Activated CD4-positive, alpha-beta T cell treated with anti-CD3 and anti-CD28 coated beads, Interleukin-2, amount 10 ng/mL, durations not matched to agents 24 days and 14 days (primary cell): ENCODE measurements at regions not wholly inside any gene's neighbourhood (a gene's known extent, or its start where the extent isn't known, plus 50 kb on each side); places are given as distances from the start of the nearest gene placed in this dataset.

Source experiments
- DNase-seq: peaks from one replicate; pipeline ENCODE4 v3.0.0; 2022
- H3K27ac Mint-ChIP-seq: one replicate; pipeline ENCODE4 v1.8.0; 2022; ENCODE audit warnings: mild to moderate bottlenecking, mixed read lengths
- H3K27me3 Mint-ChIP-seq: one replicate; pipeline ENCODE4 v1.8.0; 2022; ENCODE audit warnings: mixed read lengths
- H3K36me3 Mint-ChIP-seq: one replicate; pipeline ENCODE4 v1.8.0; 2022; ENCODE audit warnings: low read depth, mild to moderate bottlenecking, mixed read lengths
- H3K4me1 Mint-ChIP-seq: one replicate; pipeline ENCODE4 v1.8.0; 2021; ENCODE audit warnings: mixed read lengths
- H3K4me3 Mint-ChIP-seq: one replicate; pipeline ENCODE4 v1.8.0; 2022; ENCODE audit warnings: mild to moderate bottlenecking, moderate library complexity, mixed read lengths
- H3K9me3 Mint-ChIP-seq: one replicate; pipeline ENCODE4 v1.8.0; 2021; ENCODE audit warnings: mixed read lengths
- intact Hi-C: fragments of 100-400 bp; cut with micrococcal nuclease; formaldehyde crosslinking; loops from one replicate; pipeline ENCODE4 v1.15.1; 2023

GRCh38 chr20:58004900-58005299, 223.6 kb downstream of the ANKRD60 start:
- intact Hi-C loops, result no loop called here
- Mint-ChIP-seq H3K4me1 (no peaks in the 10 kb centered on the region), H3K4me3 (no peak overlapping the region), H3K36me3 (no peaks in the 10 kb centered on the region), H3K27ac (no peak overlapping the region), H3K27me3 (peaks cover 3% of the 10 kb centered on the region), H3K9me3 (no peaks in the 10 kb centered on the region)
- no peak for DNase-seq

GRCh38 chr20:58004146-58004545, 224.3 kb downstream of the ANKRD60 start:
- Mint-ChIP-seq H3K27me3 (peaks cover 3% of the 10 kb centered on the region), H3K4me1 (no peaks in the 10 kb centered on the region), H3K9me3 (no peaks in the 10 kb centered on the region), H3K27ac (no peak overlapping the region), H3K4me3 (no peak overlapping the region), H3K36me3 (no peaks in the 10 kb centered on the region)
- no peak for DNase-seq
- intact Hi-C loops, result no loop called here

- Mint-ChIP-seq H3K4me1 (no peaks in the 10 kb centered on the region), H3K9me3 (no peaks in the 10 kb centered on the region), H3K36me3 (no peaks in the 10 kb centered on the region), H3K27me3 (peaks cover 7% of the 10 kb centered on the region), H3K27ac (no peak overlapping the region), H3K4me3 (no peak overlapping the region)
- DNase-seq, result no peak
- intact Hi-C loops, result no loop called here
Observed at GRCh38 chr20:58003525-58003924, 224.9 kb downstream of the ANKRD60 start.

GRCh38 chr20:58002901-58003300, 225.6 kb downstream of the ANKRD60 start:
- no peaks in the 10 kb centered on the region for H3K9me3 Mint-ChIP-seq
- H3K36me3 Mint-ChIP-seq, result no peaks in the 10 kb centered on the region
- no peak for DNase-seq
- peaks cover 9% of the 10 kb centered on the region for H3K27me3 Mint-ChIP-seq
- intact Hi-C loops, result no loop called here
- H3K27ac Mint-ChIP-seq, result no peak overlapping the region
- no peaks in the 10 kb centered on the region for H3K4me1 Mint-ChIP-seq
- no peak overlapping the region for H3K4me3 Mint-ChIP-seq

DNA sequence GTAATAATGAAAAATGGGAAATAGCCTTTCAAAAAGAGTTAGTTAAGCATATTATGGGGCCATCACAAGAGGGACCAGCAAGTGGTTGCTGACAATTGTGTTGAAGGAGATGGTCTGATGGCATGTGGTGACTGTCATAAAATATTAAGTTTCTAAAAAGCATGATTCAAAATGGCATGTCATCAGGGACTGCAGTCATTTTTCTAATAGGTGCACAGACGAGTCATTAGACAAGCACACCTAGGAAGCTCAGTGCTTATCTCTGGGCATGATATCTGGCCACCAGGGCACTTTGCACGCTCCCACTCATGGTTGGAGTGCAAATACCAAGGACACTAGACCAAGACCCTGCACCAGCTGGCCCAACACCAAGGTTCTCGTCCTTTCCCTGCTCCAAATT, 226.5 kb downstream of the ANKRD60 start:
- H3K27me3 Mint-ChIP-seq, result peaks cover 15% of the 10 kb centered on the region
- no peak overlapping the region for H3K4me3 Mint-ChIP-seq
- no peaks in the 10 kb centered on the region for H3K9me3 Mint-ChIP-seq
- DNase-seq, result no peak
- H3K36me3 Mint-ChIP-seq, result no peaks in the 10 kb centered on the region
- no peak overlapping the region for H3K27ac Mint-ChIP-seq
- no peaks in the 10 kb centered on the region for H3K4me1 Mint-ChIP-seq
- intact Hi-C loops, result no loop called here

GRCh38 chr20:58001381-58001780, 227.1 kb downstream of the ANKRD60 start:
- DNase-seq, result no peak
- Mint-ChIP-seq H3K9me3 (no peaks in the 10 kb centered on the region), H3K27me3 (peaks cover 15% of the 10 kb centered on the region), H3K27ac (no peak overlapping the region), H3K36me3 (no peaks in the 10 kb centered on the region), H3K4me3 (no peak overlapping the region), H3K4me1 (no peaks in the 10 kb centered on the region)
- intact Hi-C loops, result no loop called here

DNA sequence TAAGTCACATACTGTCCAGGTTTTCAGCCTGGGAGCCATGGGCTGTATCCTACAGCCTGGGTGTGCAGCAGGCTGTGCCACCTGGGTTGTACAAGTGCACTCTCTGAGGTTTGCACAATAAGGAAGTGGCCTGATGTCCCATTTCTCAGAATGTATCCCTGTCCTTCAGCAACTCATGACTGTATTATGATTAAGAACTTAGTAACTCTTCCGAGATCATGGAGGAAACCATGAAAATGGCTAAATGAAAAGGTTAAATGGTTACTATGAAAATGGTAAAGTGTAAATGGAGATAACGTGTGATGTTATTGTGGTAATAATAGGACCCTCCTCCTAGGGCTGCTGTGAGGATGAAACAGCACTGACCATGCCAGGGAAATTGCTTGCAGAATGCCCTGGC, 227.6 kb downstream of the ANKRD60 start:
- H3K4me3 Mint-ChIP-seq, result no peak overlapping the region
- H3K27ac Mint-ChIP-seq, result no peak overlapping the region

DNA sequence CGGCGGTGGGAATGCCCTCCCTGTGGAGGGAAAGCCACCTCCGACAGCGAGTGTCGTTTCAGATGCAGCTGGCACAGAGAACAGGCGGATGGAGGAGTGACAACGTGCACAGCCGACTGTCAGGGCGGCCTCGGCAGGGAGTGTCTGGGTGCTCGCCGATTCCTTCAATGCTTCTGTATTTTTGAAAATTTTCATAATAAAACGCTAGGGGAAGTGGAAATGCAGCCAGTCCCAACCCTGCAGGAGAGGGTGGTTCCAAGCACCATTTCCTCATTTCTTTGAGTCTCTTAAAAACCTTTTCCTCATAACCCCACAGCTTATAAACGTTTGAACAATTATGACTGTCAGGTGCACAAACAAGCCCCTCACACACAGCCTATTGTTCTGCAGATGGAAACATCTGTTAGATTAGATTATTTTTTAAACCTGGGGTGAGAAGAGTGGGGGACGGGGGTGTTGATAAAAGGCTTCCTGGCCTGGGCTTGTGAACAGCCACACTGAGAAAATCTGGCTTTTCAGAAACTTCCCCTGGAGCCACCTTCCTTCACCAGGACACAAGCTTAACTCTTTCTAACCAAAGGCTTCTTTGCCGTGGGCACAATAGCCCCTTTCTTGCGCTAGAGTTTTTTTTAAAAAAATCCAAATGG, 228.9 kb downstream of the ANKRD60 start:
- Mint-ChIP-seq H3K27me3 (peaks cover 15% of the 10 kb centered on the region), H3K4me3 (no peak overlapping the region)

More for the DNA sequence above, 227.6 kb downstream of the ANKRD60 start:
- Mint-ChIP-seq H3K36me3 (no peaks in the 10 kb centered on the region), H3K4me1 (no peaks in the 10 kb centered on the region), H3K27me3 (peaks cover 15% of the 10 kb centered on the region), H3K9me3 (no peaks in the 10 kb centered on the region)
- intact Hi-C loops, result no loop called here
- no peak for DNase-seq

DNA sequence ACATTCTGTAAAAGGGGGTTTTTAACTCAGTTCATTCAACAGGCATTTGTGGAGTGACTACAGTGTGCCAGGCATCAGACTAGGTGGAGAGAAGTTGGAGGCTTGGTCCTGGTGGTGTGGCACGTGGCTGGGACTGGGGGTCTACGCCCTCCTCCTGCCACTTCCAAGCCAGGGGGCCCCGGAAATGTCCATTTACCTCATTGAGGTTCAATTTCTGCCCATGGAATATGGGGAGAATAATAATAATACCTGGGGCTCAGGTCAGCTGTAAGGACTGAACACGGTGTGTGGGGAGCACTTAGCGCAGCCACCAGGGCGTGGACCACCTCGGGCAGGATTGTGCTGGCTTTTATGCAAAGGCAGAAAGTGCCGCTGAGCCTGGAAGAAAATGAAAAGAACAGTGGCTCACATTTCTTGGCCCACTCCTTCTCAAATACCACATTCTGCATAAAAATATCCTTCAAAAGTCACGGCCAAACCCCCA, 229.4 kb downstream of the ANKRD60 start:
- Mint-ChIP-seq H3K27me3 (peaks cover 15% of the 10 kb centered on the region), H3K27ac (no peak overlapping the region), H3K4me3 (no peak overlapping the region)

More for the DNA sequence above, 228.9 kb downstream of the ANKRD60 start:
- no peaks in the 10 kb centered on the region for H3K9me3 Mint-ChIP-seq
- no peaks in the 10 kb centered on the region for H3K36me3 Mint-ChIP-seq
- intact Hi-C loops, result no loop called here
- H3K27ac Mint-ChIP-seq, result no peak overlapping the region
- DNase-seq, result no peak
- no peaks in the 10 kb centered on the region for H3K4me1 Mint-ChIP-seq

DNA sequence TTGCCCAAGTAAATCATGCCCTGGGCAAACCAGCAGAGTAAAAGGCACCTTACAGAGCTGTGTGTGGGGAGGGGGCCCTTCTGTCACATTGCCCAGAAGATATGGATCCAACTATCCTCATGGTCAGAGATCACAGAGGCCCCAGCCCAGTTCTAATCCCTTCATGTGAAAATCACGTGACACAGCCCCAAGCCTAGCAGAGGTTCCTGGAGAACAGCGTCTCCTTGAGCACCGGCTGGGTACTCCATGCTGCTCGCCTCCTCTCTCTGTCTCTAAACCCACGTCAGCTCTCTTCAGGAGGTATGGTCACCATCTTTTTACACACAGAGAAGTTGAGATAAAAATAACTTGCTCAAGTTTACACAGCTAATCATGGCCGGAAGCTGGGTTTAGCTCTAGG, 230.2 kb downstream of the ANKRD60 start:
- Mint-ChIP-seq H3K4me3 (no peak overlapping the region), H3K36me3 (no peaks in the 10 kb centered on the region), H3K27ac (no peak overlapping the region), H3K4me1 (no peaks in the 10 kb centered on the region), H3K27me3 (peaks cover 15% of the 10 kb centered on the region), H3K9me3 (no peaks in the 10 kb centered on the region)
- no peak for DNase-seq
- intact Hi-C loops, result no loop called here

More for the DNA sequence above, 229.4 kb downstream of the ANKRD60 start:
- intact Hi-C loops, result no loop called here
- H3K4me1 Mint-ChIP-seq, result no peaks in the 10 kb centered on the region
- no peaks in the 10 kb centered on the region for H3K36me3 Mint-ChIP-seq
- no peak for DNase-seq
- no peaks in the 10 kb centered on the region for H3K9me3 Mint-ChIP-seq

DNA sequence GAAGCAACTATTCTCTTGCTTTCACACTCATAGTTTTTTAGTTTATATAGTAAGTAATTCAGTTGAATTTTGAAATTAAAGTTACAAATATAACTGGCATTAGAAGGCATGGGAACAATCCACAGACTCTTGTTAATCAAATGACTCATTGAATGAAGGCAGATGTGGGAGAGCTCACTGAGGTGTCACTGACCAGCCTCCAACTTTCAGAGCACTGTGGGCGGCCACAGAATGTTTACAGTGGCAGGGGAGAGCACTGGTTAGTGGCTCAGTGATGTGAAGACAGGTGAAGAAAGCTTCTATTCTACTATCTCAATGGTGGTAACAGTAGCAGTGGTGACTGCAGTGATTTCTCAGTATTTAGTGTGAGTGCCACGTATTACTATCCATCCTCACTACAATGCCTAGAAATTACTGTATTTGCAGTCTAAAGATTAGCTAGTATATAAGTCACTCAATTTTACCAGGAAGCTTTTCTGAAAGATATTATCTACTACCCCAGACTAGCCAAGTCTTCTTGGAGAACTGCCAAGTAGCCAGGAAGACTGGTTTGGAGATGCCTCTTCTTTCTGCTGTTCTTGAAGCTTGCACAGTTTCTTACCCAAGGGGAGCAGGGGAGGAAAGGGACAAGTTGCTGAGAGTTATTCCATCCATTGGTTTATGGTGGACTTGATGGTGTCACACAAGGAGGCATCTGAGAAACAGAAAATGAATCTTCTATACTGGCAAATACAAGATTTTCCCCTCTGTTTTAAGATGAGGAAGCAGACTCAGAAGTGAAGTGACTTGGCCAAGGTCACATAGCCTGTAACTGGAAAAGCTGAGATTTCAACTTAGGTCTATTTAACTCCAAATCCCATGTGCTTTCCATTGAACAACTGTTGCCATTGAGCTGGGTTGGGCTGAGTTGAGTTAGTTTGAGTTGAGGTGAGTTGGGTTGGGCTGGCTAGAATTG, 231.2 kb downstream of the ANKRD60 start:
- intact Hi-C loops, result no loop called here
- no peak overlapping the region for H3K27ac Mint-ChIP-seq

DNA sequence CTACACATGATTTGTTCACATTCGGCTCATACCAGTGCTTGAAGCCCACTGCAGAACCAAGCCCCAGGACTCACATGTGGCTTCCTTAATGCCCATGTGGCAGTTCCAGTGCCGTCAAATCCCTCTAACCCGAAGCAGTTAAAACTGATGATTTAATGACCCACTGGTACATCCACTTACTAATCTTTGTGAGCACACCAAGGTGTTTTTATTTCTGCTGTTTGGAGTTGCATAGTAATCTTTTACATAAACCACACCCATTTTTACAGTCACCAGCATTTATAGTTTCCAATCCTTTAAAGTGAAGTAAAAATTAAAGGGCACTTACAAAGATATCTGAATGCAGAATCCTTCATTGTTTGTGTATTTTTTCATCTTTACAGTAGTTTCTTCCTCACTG, 232.0 kb downstream of the ANKRD60 start:
- Mint-ChIP-seq H3K4me1 (no peaks in the 10 kb centered on the region), H3K27ac (no peak overlapping the region), H3K4me3 (no peak overlapping the region), H3K9me3 (no peaks in the 10 kb centered on the region), H3K36me3 (no peaks in the 10 kb centered on the region), H3K27me3 (peaks cover 15% of the 10 kb centered on the region)
- DNase-seq, result no peak
- intact Hi-C loops, result no loop called here

More for the DNA sequence above, 231.2 kb downstream of the ANKRD60 start:
- peaks cover 15% of the 10 kb centered on the region for H3K27me3 Mint-ChIP-seq
- H3K4me1 Mint-ChIP-seq, result no peaks in the 10 kb centered on the region
- H3K9me3 Mint-ChIP-seq, result no peaks in the 10 kb centered on the region
- H3K36me3 Mint-ChIP-seq, result no peaks in the 10 kb centered on the region
- DNase-seq, result no peak
- H3K4me3 Mint-ChIP-seq, result no peak overlapping the region

DNA sequence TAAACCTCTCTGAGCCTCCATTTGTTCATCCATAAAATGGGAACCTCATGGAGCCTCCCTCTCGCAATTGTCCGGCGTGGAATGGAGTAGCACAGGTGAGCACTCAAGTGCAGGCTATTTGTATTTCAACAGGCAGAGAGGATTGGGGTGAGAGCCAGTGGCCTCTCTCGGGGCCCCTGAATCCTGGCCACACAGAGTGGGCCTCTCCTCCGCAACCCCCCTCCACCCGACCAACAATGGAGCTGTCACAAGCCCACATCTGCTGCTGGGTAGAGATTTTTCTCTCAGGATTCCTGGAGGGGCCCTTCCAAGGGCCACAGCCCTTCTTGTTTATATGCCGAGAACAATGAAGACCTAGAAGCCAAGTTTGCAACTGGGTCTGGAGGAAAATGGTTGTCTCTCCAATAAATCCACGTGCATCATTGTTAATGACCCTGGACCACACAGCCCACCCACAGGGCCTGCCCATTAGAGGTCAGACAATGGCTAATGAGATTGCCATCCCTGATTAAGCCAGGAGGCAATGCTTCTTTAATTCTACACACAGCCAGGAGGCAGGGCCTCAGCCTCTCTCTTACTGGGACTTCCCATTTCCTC, 233.0 kb downstream of the ANKRD60 start:
- Mint-ChIP-seq H3K27ac (no peak overlapping the region), H3K4me3 (no peak overlapping the region), H3K27me3 (peaks cover 15% of the 10 kb centered on the region), H3K36me3 (no peaks in the 10 kb centered on the region), H3K4me1 (no peaks in the 10 kb centered on the region), H3K9me3 (no peaks in the 10 kb centered on the region)
- intact Hi-C loops, result no loop called here
- no peak for DNase-seq
